NCI-H187 treated with DMSO at 0.1 percent for 48 hours (cell line): ENCODE measurements at regions not wholly inside any gene's neighbourhood (a gene's known extent, or its start where the extent isn't known, plus 50 kb on each side); places are given as distances from the start of the nearest gene placed in this dataset.
"Not testable (repeated sequence)": the region's sequence is repeated elsewhere in the genome, so short reads cannot be mapped to it uniquely, and the experiment has no call there.

Experiments used
- DNase-seq: peaks from one replicate; lab custom pipeline; 2025; lab: John Stamatoyannopoulos, UW

DNA sequence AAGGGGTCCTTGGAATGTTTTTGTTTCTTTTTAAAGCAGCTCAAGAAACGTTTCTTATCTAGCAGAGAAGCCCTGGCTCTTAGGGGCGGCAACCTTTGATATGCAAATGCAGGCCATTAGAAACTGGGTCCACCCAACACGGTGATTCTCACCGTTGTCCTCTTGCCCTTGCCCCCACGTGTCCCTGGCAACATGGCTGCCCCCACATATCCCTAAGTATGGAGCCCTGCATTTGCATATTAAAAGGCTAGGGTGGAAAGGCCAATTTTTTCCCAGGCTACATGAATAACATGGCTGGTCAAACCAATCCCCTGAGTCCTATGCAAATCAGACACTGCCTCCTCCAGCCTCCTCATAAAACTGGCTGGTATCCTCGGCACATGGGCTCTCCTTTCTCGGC is 230.1 kb upstream of the SPOPL start:
- no peak for DNase-seq

DNA sequence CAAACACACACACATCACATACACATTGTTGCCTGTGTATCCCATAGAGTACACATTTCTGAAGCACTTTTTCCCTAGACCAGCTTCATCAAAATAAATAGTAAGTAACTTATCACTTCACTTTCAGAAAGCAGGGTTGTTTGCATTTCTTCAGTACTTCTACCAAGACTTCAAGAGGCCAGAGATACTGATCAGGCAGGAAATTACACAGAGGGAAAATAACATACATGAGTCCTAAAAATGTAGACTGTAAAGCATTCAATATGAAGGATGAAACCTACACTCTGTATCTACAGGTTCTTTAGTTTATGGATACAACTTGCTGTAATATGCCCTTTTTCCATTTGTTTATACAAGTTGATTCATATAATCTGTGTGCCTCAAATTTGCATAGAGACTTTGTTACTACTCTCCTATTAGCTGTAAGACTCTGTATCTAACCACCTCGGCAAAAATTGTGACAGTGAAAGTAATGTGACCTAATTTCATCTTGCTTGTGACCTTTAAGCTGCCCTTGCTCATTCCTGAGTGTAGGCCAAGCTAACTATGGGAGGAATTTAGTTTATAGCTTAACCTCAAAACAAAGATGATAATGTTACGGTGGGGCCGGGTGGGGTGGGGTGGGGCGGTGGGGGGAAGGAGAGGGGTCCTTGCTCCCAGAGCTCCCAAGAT is 228.9 kb upstream of the SPOPL start:
- DNase-seq: no peak

DNA sequence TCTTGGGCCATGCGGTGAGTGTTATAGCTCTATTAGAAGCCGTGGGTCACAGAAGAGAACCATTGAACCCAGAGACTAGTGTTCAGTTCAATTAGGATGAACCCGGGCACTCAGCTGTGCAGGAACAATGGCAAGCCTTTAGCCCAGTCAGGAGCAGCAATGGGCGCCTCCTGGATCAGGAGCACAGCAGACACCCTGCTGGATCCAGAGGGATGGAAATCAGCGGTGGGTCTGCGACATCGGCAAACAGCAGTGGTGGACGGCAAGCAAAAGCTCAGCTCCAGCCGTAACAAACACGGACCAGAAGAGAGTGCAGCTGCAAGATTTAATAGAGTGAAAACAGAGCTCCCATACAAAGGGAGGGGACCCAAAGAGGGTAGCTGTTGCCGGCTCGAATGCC is 228.3 kb upstream of the SPOPL start:
- not testable (repeated sequence) for DNase-seq

- no peak for DNase-seq
These were observed 226.9 kb upstream of the SPOPL start for GRCh38 chr2:138274421-138275291.

DNA sequence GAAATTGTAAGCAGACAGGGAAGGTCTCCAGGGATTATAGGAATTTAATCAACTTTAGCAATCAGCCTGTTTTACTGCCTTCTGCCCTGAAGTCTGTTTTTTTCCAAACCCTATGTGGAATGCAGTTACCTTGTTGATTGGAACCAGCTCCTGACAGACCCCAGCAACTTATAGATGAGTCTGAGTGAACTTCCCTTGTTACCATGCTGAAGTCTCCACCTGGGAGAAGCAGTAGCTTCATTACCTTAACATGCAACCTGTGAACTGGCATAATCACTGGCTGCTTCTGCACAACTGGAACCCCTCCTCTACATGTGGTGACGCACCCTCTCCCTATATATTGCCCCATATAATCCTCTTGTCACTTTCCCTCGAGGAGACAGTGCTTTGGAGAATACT is 226.3 kb upstream of the SPOPL start:
- no peak for DNase-seq

DNA sequence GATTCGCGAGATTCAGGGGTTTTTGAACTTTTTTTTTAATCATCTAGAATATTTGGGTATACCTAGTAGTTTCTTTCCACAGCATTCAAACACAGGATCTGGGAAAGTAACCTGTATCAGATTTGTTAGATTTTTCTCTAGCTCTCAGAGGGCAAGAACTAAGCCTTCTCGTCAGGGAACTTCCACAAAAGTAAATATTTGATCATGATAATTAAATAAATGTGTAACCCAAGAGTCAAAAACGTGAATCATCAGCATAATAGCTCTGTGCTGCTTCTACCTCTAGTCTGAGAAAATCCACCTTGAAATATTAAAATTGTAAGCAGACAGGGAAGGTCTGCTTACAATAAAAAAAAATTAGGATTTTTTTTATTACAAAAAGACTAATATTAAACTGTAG is 225.7 kb upstream of the SPOPL start:
- no peak for DNase-seq

GRCh38 chr2:138276339-138276738 is 225.2 kb upstream of the SPOPL start:
- DNase-seq: no peak

DNA sequence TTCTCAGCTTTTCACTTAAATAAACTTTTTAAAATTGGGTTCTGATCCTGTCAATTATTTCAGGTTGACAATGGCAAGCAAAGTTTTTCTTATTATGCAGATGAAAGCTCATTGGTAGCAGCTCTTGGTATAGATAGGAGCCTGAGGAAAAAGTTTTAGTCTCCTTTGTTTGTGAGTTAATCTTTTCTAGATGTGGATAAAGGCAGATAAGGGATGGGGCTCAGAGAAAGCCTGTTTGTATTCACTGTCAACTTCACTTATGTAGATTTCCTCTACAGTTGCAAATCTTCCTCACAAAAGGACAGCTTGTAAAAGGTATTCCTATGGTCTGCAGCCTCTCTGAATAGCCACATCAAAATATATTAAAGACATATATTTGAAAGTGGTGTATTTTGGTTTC is 224.5 kb upstream of the SPOPL start:
- no peak for DNase-seq

DNA sequence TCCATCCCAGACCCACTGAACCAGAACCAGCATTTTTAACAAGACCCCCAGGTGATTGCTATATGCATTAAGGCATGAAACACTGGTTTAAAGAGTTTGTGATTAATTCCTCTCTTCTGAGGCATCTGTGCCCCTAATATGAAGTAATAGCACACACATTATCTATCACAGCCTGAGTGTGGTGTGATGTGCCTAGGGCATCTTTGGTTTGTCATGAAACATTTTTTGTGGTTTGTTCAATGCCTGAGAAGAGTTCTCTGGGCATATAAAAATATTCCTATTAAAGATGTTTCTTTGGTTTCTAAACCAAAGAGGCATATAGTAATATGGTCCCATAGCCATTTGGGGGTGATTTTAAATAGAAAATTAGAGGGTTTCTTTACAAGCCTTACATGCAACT is 221.7 kb upstream of the SPOPL start:
- DNase-seq: no peak

DNA sequence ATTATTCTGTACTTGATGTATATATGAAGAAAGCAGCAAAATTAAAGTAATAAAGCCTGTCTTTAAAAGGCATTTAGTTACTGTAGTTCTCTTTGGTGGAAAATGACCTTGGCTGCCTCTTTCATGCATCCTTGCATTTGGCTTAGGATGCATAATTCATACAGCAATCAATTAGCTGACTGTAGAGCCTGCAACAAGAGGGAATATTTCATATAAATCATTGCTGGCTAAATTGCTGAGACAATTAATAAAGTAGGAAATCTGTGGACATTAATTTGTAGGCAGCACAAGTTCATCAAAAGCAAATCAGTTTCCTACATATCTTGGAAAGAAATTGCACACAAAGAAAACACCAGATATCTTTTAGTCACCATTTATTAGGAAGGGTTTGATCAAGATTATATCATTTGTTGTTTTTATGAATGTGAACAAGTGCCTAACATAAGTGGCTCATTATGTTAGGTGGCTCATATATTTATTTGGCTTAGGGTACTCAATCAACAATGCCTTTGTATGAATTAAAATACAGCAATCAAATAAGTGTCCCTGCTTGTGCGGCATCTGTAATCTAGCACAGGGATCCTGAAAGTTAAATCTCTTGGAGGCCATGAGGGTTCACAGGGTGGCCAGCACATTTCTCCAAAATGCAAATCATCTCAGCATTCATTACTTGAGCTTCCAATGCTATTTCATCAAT is 220.4 kb upstream of the SPOPL start:
- no peak for DNase-seq

DNA sequence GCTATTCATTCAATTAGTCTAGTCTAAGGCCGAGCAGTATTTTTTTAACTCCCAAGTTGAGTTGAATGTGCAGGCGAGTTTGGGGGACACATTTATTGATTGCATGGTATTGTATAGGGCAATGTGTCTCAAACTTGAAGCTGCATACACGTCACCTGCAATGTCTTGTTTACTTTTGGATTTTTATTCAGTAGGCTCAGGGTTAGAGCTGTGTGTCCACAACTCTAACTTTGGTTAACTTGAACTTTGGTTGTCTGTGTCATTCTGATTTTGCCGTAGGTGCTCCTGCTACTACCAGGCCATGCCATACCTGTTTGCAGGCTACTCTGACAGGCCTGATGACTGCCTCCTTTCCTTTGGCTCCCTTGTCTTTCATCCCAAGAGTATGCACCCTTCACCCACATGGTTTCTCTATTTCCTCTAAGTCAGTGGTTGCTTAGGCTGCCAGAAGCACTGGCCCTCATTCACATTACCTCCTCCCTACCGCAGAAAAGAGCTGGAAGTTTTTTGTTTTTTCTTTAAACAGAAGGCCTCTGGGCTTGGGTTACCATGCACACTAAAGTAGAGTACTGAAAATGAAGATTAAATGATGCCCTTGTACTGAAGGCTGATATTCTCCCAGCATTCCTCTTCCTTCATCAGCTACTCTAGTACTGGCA is 219.4 kb upstream of the SPOPL start:
- no peak for DNase-seq

- no peak for DNase-seq
These were observed 209.8 kb upstream of the SPOPL start for GRCh38 chr2:138291805-138292204.

DNA sequence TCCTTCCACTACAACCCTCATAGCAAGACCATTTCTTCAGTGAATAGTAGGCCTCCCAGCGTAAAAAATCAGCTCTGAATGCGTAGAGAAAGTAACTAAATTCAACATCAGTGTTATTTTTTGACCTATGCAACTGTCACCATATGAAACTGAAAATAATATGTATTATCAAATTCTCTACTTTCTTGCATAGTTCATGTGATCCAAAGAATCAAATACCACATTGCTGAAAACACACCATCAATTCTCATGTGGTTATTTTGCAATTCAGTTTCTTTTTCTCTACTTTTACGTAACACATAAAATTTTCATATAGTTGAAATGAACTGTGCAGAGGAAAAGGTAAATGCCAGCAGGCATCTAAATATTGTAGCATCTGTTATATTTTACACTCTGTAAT is 208.5 kb upstream of the SPOPL start:
- DNase-seq: no peak

DNA sequence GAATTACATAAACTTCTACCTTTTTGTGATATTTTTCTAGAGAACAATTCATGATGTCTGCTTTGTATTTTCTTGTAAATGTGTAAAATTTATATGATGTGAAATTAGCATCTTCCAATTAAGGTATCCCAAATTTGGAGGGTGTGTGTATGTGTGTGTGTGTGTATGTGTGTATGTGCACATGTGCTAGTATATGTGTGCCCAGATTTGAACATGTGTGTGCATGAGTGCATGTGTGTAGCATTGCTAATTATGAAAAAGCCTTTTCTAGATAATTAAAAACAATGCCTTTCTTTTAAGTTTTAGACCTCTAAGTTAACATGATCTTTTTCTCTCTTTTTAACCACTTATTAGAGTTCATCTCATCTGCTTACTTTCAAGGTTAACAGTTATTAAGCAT is 208.0 kb upstream of the SPOPL start:
- DNase-seq: no peak

DNA sequence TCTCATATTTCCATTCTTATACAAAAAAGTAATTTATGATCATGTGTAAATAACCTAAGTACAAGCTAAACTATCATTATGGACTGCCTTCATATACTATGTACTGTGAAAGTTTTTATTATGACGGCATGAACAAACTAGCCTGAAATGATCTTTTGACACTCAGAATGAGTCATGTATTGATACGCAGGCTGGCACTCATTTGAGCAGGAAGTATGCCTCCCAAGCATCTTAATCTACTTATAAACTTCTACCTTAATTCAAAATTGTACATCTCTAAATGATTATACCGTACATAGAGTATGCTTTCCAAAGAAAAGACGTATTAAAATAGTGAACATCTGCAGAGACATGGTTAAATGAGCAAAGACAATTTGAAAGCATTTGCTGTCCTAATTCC is 207.1 kb upstream of the SPOPL start:
- no peak for DNase-seq

DNA sequence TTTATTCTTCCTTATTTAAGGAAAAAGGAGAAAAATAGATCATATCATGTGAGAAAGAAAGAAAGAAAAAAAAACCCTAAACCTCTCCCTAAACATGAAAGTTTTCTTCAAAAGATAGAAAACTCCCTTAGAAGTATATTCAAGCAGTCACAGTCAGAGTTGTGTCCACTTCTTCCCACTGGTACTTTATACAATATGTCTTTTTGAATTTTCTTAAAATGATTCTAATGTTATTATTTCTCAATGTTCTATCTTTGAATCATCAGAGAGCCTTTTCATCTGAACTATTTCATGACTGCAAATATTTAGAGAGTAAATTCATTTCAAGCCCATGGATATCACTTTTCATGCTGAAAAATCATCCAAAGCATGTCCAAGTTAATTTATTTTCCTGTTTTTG is 205.2 kb upstream of the SPOPL start:
- no peak for DNase-seq

- no peak for DNase-seq
These were observed 203.3 kb upstream of the SPOPL start for GRCh38 chr2:138298120-138298814.

- DNase-seq: no peak
These were observed 202.7 kb upstream of the SPOPL start for GRCh38 chr2:138298900-138299299.

GRCh38 chr2:138306626-138307025 is 194.9 kb upstream of the SPOPL start:
- no peak for DNase-seq

GRCh38 chr2:138307099-138307498 is 194.5 kb upstream of the SPOPL start:
- no peak for DNase-seq

- DNase-seq: no peak
These were observed 191.8 kb upstream of the SPOPL start for GRCh38 chr2:138309760-138310159.

GRCh38 chr2:138312061-138312460 is 189.5 kb upstream of the SPOPL start:
- DNase-seq: no peak
